ENCODE measurements at regions not wholly inside any gene's neighbourhood (a gene's known extent, or its start where the extent isn't known, plus 50 kb on each side); places are given as distances from the start of the nearest gene placed in this dataset.

- ATAC-seq (no peak), FAIRE-seq (no peak), DNase-seq (ENCODE audit: low spot score) (no peak)
- no peak for TF ChIP-seq ARID2 (CRISPR knock-in tag; IDR thresholded peaks at IDR 0.05; ENCODE audit: borderline replicate concordance)
- no peak for TF ChIP-seq ESRRA (CRISPR knock-in tag; IDR thresholded peaks at IDR 0.05; ENCODE audit: low read depth)
- TF ChIP-seq CHD4 (IDR thresholded peaks at IDR 0.05; ENCODE audit: borderline replicate concordance, low read length): no peak
- TF ChIP-seq GRHL1 (CRISPR knock-in tag; conservative IDR thresholded peaks at IDR 0.05): no peak
- TF ChIP-seq THAP9 (CRISPR knock-in tag; IDR thresholded peaks at IDR 0.05; ENCODE audit: borderline replicate concordance): no peak
- no peak for TF ChIP-seq ZBTB1 (CRISPR knock-in tag; IDR thresholded peaks at IDR 0.05; ENCODE audit: borderline replicate concordance)
- no peak for TF ChIP-seq IKZF4 (CRISPR knock-in tag; IDR thresholded peaks at IDR 0.05; ENCODE audit: borderline replicate concordance, low read depth, not compliant biosample characterization)
- TF ChIP-seq MEIS1 (CRISPR knock-in tag; IDR thresholded peaks at IDR 0.05; ENCODE audit: borderline replicate concordance): no peak
- TF ChIP-seq, protein P1, sequence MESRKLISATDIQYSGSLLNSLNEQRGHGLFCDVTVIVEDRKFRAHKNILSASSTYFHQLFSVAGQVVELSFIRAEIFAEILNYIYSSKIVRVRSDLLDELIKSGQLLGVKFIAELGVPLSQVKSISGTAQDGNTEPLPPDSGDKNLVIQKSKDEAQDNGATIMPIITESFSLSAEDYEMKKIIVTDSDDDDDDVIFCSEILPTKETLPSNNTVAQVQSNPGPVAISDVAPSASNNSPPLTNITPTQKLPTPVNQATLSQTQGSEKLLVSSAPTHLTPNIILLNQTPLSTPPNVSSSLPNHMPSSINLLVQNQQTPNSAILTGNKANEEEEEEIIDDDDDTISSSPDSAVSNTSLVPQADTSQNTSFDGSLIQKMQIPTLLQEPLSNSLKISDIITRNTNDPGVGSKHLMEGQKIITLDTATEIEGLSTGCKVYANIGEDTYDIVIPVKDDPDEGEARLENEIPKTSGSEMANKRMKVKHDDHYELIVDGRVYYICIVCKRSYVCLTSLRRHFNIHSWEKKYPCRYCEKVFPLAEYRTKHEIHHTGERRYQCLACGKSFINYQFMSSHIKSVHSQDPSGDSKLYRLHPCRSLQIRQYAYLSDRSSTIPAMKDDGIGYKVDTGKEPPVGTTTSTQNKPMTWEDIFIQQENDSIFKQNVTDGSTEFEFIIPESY (CRISPR knock-in tag; IDR thresholded peaks at IDR 0.05): no peak
- no peak for TF ChIP-seq CBX2 (IDR thresholded peaks at IDR 0.05; ENCODE audit: low read depth, low read length)
- no peak for TF ChIP-seq CBX2 (CRISPR knock-in tag; IDR thresholded peaks at IDR 0.05; ENCODE audit: low read depth)
- no peak for TF ChIP-seq ZNF234 (CRISPR knock-in tag; conservative IDR thresholded peaks at IDR 0.05)
- TF ChIP-seq MBD4 (IDR thresholded peaks at IDR 0.05; ENCODE audit: borderline replicate concordance, low read length): no peak
- TF ChIP-seq SKI (IDR thresholded peaks at IDR 0.05; ENCODE audit: partially characterized antibody): no peak
- TF ChIP-seq ZNF557 (CRISPR knock-in tag; IDR thresholded peaks at IDR 0.05): no peak
- TF ChIP-seq ZNF431 (CRISPR knock-in tag; IDR thresholded peaks at IDR 0.05; ENCODE audit: borderline replicate concordance, low read depth): no peak
- TF ChIP-seq CREM (IDR thresholded peaks at IDR 0.05): no peak
- no peak for TF ChIP-seq CREM (CRISPR knock-in tag; IDR thresholded peaks at IDR 0.05)
- TF ChIP-seq ARHGAP35 (CRISPR knock-in tag; IDR thresholded peaks at IDR 0.05; ENCODE audit: borderline replicate concordance): no peak
- no peaks in the 10 kb centered on the region for H3K9me3 ChIP-seq (ENCODE audit: low read length)
- WGBS (ENCODE audit: low lambda C conversion rate): 0% methylated on average over 2 of the region's 2 CpGs
- H3K27ac ChIP-seq (ENCODE audit: extremely low read length, insufficient read depth, low read length): no peak overlapping the region
- no peaks in the 10 kb centered on the region for H3K79me2 ChIP-seq (ENCODE audit: insufficient read depth, low read length)
- H4K20me1 ChIP-seq (ENCODE audit: insufficient read depth, low read length): no peaks in the 10 kb centered on the region
- no peak overlapping the region for H3K4me2 ChIP-seq (ENCODE audit: low read depth, low read length)
- intact Hi-C loops (cut with micrococcal nuclease; ENCODE audit: unreplicated experiment): no loop called here
- in situ Hi-C loops (cut with HindIII; ENCODE audit: extremely low pct_ligation_motif_present, low pct_unique_long_range_greater_than_20kb): no loop called here
- BruUV-seq (replicated peaks): no TSS peak
- H3K36me3 ChIP-seq (replicated peaks in 1 of 2; ENCODE audit: control insufficient read depth in 1 of 2, insufficient read depth in 2 of 2, low read length in 2 of 2): no peaks in the 10 kb centered on the region
- H2AFZ ChIP-seq (ENCODE audit: low read length): no peak overlapping the region
- no peak overlapping the region for H3K4me3 ChIP-seq (replicated peaks in 1 of 3; ENCODE audit: insufficient read depth in 1 of 3, low read depth in 2 of 3, low read length in 3 of 3)
- H3K9ac ChIP-seq (ENCODE audit: insufficient read depth, low read depth, low read length): no peak overlapping the region
- no peaks in the 10 kb centered on the region for H3K27me3 ChIP-seq (ENCODE audit: control insufficient read depth in 1 of 2, insufficient read depth in 2 of 2, low read length in 2 of 2)
- H3K4me1 ChIP-seq (ENCODE audit: insufficient read depth, low read length): no peaks in the 10 kb centered on the region
- POLR2A ChIA-PET: no interaction called here
- CTCF ChIA-PET (ENCODE audit: low intra/inter-chr PET ratio, low total read pairs): no interaction called here
Observed at GRCh38 chr2:220123751-220124150, 496.3 kb downstream of the SLC4A3 start.
